Activated T-cell treated with anti-CD3 and anti-CD28 coated beads, Interleukin-2, amount 50 U/mL, for 72 hours (primary cell): ENCODE measurements at regions not wholly inside any gene's neighbourhood (a gene's known extent, or its start where the extent isn't known, plus 50 kb on each side); places are given as distances from the start of the nearest gene placed in this dataset.

Experiments
- ATAC-seq, 2 donors: fragments of 150-1000 bp; cut with Tn5 transposase; replicated peaks in 1 of 2; 2 replicates each; pipeline ENCODE4 v1.10.0; 2021; ENCODE audit warnings: moderate library complexity in 2 of 2, mild to moderate bottlenecking in 1 of 2
- DNase-seq, 2 donors: peaks; one replicate each; pipeline ENCODE4 v3.0.0; 2021 to 2022; ENCODE audit warnings: mixed read lengths in 1 of 2
- H3K27ac Mint-ChIP-seq: one replicate; pipeline ENCODE4 v1.8.0; 2022; ENCODE audit warnings: mild to moderate bottlenecking, moderate library complexity, mixed read lengths
- H3K27me3 Mint-ChIP-seq: one replicate; pipeline ENCODE4 v1.8.0; 2022; ENCODE audit warnings: low read depth, mixed read lengths
- H3K36me3 Mint-ChIP-seq, 2 donors: one replicate each; pipeline ENCODE4 v1.8.0; 2022; ENCODE audit warnings: mixed read lengths in 2 of 2, mild to moderate bottlenecking in 1 of 2; ENCODE audit not compliant: insufficient read depth in 2 of 2
- H3K4me1 Mint-ChIP-seq: one replicate; pipeline ENCODE4 v1.8.0; 2022; ENCODE audit warnings: low read depth, mixed read lengths
- H3K4me3 Mint-ChIP-seq, 2 donors: one replicate each; pipeline ENCODE4 v1.8.0; 2022; ENCODE audit warnings: mild to moderate bottlenecking in 2 of 2, mixed read lengths in 2 of 2, moderate library complexity in 2 of 2
- H3K9me3 Mint-ChIP-seq, 2 donors: one replicate each; pipeline ENCODE4 v1.8.0; 2022; ENCODE audit warnings: mixed read lengths in 2 of 2

- Mint-ChIP-seq H3K27ac (no peak overlapping the region), H3K27me3 (peaks cover 30% of the 10 kb centered on the region), H3K9me3 (no peaks in the 10 kb centered on the region), H3K4me3 (peak overlapping the region; percentile 88), H3K4me1 (peaks cover 5% of the 10 kb centered on the region), H3K36me3 (no peaks in the 10 kb centered on the region)
- peak; percentile 84 to 85 for DNase-seq
- peak; percentile 98 to 99 for ATAC-seq
Observed at GRCh38 chr5:135191084-135191826, 157.2 kb upstream of the PITX1 start.

DNA sequence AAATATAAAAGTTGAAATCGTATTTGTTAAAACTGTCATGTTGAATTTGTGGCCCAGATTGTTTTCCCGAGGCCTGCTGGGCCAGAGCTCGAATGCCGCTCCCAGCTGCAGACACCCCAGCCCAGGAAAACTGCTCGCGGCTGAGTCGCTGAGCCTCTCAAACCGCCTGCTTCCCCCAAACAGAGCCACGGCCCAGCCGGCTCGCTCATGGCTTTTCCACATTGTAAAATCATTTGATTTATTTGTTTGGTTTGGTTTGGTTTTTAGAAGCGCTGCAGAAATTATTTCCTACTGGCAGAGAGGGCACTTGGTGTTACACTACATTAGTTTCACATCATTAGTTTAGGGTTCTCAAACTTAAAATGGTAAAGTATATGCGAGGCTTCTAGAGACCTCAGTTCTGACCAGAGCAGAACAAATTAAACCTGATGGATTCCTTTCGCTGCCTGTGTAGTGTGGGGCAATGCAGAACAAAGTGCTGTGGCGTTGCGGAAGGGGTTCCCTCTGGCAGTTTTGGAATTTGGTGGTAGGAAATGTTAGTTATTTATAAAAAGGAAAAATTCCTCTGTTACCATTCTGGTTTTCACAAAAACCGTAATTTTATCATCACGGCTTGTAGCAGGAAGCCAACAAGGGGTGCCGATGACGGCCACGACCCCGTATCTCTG is 156.5 kb upstream of the PITX1 start:
- H3K4me3 Mint-ChIP-seq, result peak overlapping the region; percentile 62 to 88

GRCh38 chr5:135189024-135189423 is 155.0 kb upstream of the PITX1 start:
- Mint-ChIP-seq H3K9me3 (no peaks in the 10 kb centered on the region), H3K4me1 (peaks cover 5% of the 10 kb centered on the region), H3K27ac (no peak overlapping the region), H3K27me3 (peaks cover 27% of the 10 kb centered on the region), H3K4me3 (no peak overlapping the region), H3K36me3 (no peaks in the 10 kb centered on the region)
- DNase-seq (no peak), ATAC-seq (no peak)

More for the DNA sequence above, 156.5 kb upstream of the PITX1 start:
- peaks cover 27% of the 10 kb centered on the region for H3K27me3 Mint-ChIP-seq
- no peaks in the 10 kb centered on the region for H3K9me3 Mint-ChIP-seq
- no peak for DNase-seq
- ATAC-seq, result no peak
- no peak overlapping the region for H3K27ac Mint-ChIP-seq
- H3K4me1 Mint-ChIP-seq, result peaks cover 5% of the 10 kb centered on the region
- H3K36me3 Mint-ChIP-seq, result no peaks in the 10 kb centered on the region

GRCh38 chr5:135188233-135188914 is 154.3 kb upstream of the PITX1 start:
- no peak overlapping the region for H3K4me3 Mint-ChIP-seq
- no peaks in the 10 kb centered on the region for H3K36me3 Mint-ChIP-seq
- H3K9me3 Mint-ChIP-seq, result no peaks in the 10 kb centered on the region
- peaks cover 25% of the 10 kb centered on the region for H3K27me3 Mint-ChIP-seq
- ATAC-seq (no peak), DNase-seq (no peak)
- H3K27ac Mint-ChIP-seq, result no peak overlapping the region
- H3K4me1 Mint-ChIP-seq, result peaks cover 5% of the 10 kb centered on the region

DNA sequence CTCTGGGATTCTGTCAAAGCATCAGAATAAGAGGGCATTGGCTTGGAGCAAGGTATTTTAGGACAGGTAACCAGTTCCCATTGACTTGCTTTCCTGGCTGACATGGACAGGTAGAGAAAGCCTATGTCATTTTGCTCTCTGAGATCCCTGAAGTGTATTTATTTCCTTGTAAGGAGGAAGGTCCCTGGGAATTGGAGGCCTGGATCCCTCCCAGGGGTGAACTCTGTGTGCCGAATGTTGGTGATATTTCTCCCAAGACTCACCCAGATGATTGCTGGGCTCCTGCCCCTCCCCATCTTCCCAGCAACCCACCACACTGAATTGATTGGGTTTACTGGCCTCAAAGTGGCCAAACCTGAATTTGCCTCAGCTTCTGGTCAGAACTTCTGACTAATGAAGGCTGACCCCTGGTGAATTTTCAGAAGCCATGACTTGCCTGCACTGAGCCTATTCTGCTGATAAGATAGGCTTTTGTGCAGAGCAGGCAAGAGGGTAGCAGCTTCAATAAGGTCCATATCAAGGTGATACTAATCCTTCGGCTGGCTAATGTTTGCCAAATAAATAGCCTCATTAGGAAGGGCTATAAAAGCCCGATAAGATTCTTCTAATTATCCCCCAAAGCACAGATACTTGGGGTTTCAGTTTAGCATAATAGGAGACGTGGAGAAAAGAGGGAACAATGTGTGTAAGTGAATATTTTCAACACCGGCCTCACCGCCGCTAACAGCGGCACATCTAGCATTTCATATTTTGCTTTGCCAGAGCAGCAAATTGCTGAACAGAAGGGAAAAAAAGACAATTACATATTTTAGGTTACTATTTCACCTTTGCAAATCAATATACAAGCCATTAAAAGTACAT is 152.9 kb upstream of the PITX1 start:
- DNase-seq (no peak), ATAC-seq (no peak)
- no peaks in the 10 kb centered on the region for H3K9me3 Mint-ChIP-seq
- peaks cover 5% of the 10 kb centered on the region for H3K4me1 Mint-ChIP-seq
- H3K4me3 Mint-ChIP-seq, result no peak overlapping the region
- H3K36me3 Mint-ChIP-seq, result no peaks in the 10 kb centered on the region
- H3K27me3 Mint-ChIP-seq, result peaks cover 13% of the 10 kb centered on the region
- no peak overlapping the region for H3K27ac Mint-ChIP-seq

DNA sequence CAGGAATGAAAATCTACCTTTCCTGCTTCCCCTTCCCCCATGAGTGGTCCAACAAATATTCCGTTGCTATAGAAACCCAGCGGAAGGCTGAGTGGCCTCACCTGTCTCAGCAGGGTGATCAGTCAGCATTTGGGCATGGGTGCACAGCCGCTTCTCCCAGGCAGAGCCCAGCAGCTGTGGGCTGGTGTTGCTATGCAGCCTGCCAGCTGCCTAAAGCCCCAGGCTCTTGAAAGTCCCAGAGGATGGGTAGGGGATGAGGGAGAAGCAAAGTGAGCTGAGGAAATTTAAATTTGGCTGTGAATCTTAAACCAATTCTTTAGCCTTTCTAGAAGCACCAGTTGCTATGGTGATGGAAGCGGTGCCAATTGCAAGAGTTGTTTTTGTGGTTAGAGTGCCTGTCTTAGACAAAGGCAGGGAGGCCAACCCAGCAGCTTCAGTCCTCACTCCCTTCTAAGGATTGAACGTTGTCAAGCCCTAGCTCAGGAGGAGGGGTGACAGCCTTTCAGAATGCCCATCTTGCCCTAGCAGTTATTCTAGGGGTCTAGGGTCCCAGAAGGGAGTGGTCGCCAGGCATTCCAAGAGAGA is 151.5 kb upstream of the PITX1 start:
- Mint-ChIP-seq H3K27me3 (peaks cover 4% of the 10 kb centered on the region), H3K4me3 (no peak overlapping the region), H3K9me3 (no peaks in the 10 kb centered on the region), H3K27ac (no peak overlapping the region), H3K4me1 (no peaks in the 10 kb centered on the region), H3K36me3 (no peaks in the 10 kb centered on the region)
- ATAC-seq (no peak), DNase-seq (no peak)

DNA sequence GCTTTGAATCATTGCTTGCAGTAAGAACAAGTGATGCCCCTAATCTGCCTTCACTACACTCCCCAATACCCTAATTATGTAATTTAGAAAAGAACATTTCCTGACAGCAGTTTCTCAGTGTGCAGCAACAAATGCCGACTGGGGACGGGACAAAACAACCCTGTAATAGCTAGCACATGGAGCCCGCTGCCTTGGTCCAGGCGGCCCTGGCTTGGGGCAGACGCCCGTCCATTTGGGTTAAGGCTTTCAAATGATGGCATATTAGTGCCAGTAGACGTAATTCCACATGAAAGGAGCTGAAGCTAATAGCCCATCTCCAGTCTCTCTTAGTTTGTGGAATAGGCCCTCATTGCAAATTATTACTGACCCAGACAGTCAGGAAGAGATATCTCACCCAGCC is 150.6 kb upstream of the PITX1 start:
- ATAC-seq, result no peak

DNA sequence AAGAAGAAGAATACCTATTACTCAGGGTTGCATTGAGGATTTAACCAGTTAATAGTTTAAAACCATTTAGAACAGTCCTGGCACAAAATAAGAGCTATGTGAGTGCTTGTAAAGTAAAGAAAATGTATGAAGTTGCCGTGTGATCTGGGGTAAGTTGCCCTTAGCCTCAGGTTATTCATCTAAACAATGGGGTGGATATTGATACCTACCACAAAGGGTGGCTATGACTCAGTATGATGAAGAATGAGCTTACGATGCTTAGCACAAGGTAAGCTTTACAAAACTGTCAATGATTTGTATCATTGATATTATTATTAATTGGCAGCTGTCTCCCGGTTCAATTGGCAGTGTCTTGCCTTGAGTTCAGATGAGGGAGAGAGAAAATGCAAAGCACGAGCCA is 149.4 kb upstream of the PITX1 start:
- no peaks in the 10 kb centered on the region for H3K9me3 Mint-ChIP-seq
- no peak overlapping the region for H3K27ac Mint-ChIP-seq
- no peaks in the 10 kb centered on the region for H3K36me3 Mint-ChIP-seq
- peak in 1 of 2 donors; percentile 32 for ATAC-seq
- H3K27me3 Mint-ChIP-seq, result no peaks in the 10 kb centered on the region
- DNase-seq, result no peak
- H3K4me3 Mint-ChIP-seq, result no peak overlapping the region
- H3K4me1 Mint-ChIP-seq, result no peaks in the 10 kb centered on the region

More for the DNA sequence above, 150.6 kb upstream of the PITX1 start:
- Mint-ChIP-seq H3K4me3 (no peak overlapping the region), H3K4me1 (no peaks in the 10 kb centered on the region), H3K27ac (no peak overlapping the region), H3K27me3 (no peaks in the 10 kb centered on the region), H3K36me3 (no peaks in the 10 kb centered on the region), H3K9me3 (no peaks in the 10 kb centered on the region)
- no peak for DNase-seq

DNA sequence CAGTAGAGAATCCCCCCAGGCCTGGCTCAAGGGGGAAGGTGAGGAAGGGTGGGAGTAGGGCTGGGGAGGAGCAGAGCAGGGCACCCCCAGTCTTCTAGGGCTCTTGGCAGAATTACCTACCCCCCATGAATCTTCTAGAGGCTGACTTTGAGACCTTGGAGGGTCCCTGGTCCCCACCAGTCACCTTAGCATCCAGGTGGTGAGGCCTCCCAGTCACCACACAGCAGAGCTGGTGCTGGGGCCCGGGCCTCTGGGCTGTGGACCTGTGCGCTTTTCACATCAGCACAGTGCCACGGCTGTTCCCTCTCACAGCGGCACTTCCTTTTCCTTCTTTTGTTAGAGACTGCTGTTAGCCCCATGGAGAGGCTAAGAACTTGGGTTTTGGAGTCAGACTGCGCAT is 148.6 kb upstream of the PITX1 start:
- ATAC-seq (no peak), DNase-seq (no peak)
- Mint-ChIP-seq H3K4me1 (no peaks in the 10 kb centered on the region), H3K36me3 (no peaks in the 10 kb centered on the region), H3K9me3 (no peaks in the 10 kb centered on the region), H3K27me3 (no peaks in the 10 kb centered on the region), H3K27ac (no peak overlapping the region), H3K4me3 (no peak overlapping the region)

DNA sequence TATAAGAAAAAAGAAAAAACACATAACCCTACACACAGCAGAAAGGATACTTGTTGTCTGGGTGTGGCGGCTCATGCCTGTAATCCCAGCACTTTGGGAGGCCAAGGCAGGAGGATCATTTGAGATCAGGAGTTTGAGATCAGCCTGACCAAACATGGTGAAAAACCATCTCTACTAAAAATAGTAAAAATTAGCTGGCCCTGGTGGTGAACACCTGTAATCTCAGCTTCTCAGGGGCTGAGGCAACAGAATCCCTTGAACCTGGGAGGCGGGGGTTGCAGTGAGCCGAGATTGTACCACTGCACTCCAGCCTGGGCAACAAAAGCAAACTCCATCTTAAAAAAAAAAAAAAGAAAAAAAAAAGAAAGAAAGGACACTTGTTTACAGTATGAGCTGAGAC is 147.6 kb upstream of the PITX1 start:
- no peaks in the 10 kb centered on the region for H3K9me3 Mint-ChIP-seq
- no peaks in the 10 kb centered on the region for H3K27me3 Mint-ChIP-seq
- DNase-seq, result no peak
- H3K4me1 Mint-ChIP-seq, result no peaks in the 10 kb centered on the region
- no peaks in the 10 kb centered on the region for H3K36me3 Mint-ChIP-seq
- no peak overlapping the region for H3K4me3 Mint-ChIP-seq
- no peak overlapping the region for H3K27ac Mint-ChIP-seq
- ATAC-seq, result no peak

GRCh38 chr5:135179308-135179980 is 145.4 kb upstream of the PITX1 start:
- Mint-ChIP-seq H3K9me3 (no peaks in the 10 kb centered on the region), H3K4me3 (no peak overlapping the region), H3K4me1 (no peaks in the 10 kb centered on the region), H3K27me3 (no peaks in the 10 kb centered on the region), H3K36me3 (no peaks in the 10 kb centered on the region), H3K27ac (no peak overlapping the region)
- no peak for ATAC-seq
- DNase-seq, result no peak

DNA sequence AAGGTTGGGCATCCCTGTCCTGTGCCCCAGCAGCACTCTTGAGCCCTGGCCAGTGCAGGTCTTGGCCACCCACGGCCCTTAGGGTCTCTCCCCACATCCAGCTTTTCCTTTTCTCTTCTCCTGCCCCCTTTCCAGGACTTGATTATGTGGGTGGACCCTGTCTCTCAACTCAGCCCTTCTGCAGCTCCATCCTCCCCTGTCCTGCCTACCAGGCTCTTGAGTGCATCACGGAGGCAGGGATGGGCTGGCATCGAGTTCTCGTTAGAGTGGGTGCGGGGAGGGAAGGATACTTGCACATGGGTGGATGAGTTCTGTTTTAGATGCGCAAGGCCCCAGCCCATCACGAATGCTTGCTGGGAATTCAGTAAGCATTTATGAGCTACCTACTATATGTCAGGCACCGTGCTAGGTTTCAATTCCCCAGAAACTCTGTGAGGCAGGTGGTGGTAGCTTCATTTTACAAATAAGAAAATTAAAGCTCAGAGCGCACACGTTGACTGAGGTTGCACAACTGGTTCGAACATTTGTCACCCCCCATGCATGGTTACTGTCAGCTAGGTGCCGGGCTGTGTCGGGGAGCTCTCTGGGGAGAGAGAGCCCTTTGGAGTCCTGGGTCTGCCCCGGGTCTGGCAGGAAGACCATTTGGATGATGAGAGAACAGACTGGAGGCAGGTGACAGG is 144.6 kb upstream of the PITX1 start:
- H3K9me3 Mint-ChIP-seq, result no peaks in the 10 kb centered on the region
- H3K4me3 Mint-ChIP-seq, result no peak overlapping the region
- no peaks in the 10 kb centered on the region for H3K27me3 Mint-ChIP-seq
- H3K36me3 Mint-ChIP-seq, result no peaks in the 10 kb centered on the region
- ATAC-seq (no peak), DNase-seq (no peak)
- H3K27ac Mint-ChIP-seq, result no peak overlapping the region
- no peaks in the 10 kb centered on the region for H3K4me1 Mint-ChIP-seq
